HL-60 (cell line): ENCODE measurements at regions not wholly inside any gene's neighbourhood (a gene's known extent, or its start where the extent isn't known, plus 50 kb on each side); places are given as distances from the start of the nearest gene placed in this dataset.

Source experiments
- DNase-seq, 2 experiments: peaks; one replicate each; pipeline ENCODE4 v3.0.0-alpha.2; 2010 to 2020; ENCODE audit warnings: low read depth in 1 of 2, low spot score in 1 of 2
- H3K27ac ChIP-seq: fragments of 250-450 bp; sonication (Bioruptor Pico); replicated peaks from 2 replicates; pipeline ENCODE4 v1.5.1; 2020; ENCODE audit warnings: mild to moderate bottlenecking, moderate library complexity
- H3K27me3 ChIP-seq: fragments of 250-450 bp; sonication (Bioruptor Pico); 2 replicates; pipeline ENCODE4 v1.5.1; 2021; ENCODE audit warnings: mild to moderate bottlenecking, moderate library complexity; ENCODE audit not compliant: insufficient read depth, poor library complexity, severe bottlenecking
- H3K4me3 ChIP-seq: replicated peaks from 2 replicates; pipeline ENCODE4 v1.5.1; 2011; ENCODE audit warnings: mild to moderate bottlenecking, control low read depth, low read length; ENCODE audit not compliant: insufficient read depth
- GABPA ChIP-seq: IDR thresholded peaks from 2 replicates; pipeline ENCODE4 v1.6.1; 2012; ENCODE audit warnings: low read depth
- POLR2AphosphoS5 ChIP-seq: IDR thresholded peaks from 2 replicates; pipeline ENCODE4 v1.6.1; 2012; ENCODE audit warnings: low read depth
- REST ChIP-seq: IDR thresholded peaks from 2 replicates; pipeline ENCODE4 v1.6.1; 2012; ENCODE audit warnings: low read depth; ENCODE audit not compliant: insufficient replicate concordance
- SPI1 ChIP-seq: IDR thresholded peaks from 2 replicates; pipeline ENCODE4 v1.6.1; 2012; ENCODE audit warnings: low read depth, mild to moderate bottlenecking, borderline replicate concordance
- TF ChIP-seq, protein P1 (sequence below): IDR thresholded peaks from one replicate; pipeline ENCODE4 v1.5.1; 2011; ENCODE audit warnings: low read length, control low read depth, inconsistent platforms; ENCODE audit not compliant: insufficient read depth

DNA sequence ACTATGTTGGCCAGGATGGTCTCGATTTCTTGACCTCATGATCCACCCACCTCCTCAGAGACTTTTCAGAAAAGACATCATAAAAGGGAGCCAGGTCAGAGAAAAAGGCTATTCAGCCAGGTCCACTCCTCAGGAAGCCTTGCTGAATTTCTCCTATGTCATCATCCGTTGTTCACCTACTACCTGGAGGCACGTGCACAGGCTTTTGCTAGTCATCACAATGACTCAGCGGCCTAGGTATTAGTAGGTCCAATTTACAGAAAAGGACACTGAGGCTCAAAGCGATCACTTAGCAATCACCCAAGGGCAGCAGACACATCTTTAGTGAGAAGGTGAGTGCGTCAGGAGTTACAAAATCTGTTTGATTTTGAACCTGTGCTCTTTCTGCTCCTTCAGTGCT is 72.3 kb upstream of the RAD23B start:
- H3K27me3 ChIP-seq = no peaks in the 10 kb centered on the region
- no peak overlapping the region for H3K27ac ChIP-seq
- DNase-seq = no peak
- TF ChIP-seq REST (no peak), SPI1 (no peak), POLR2AphosphoS5 (no peak), GABPA (no peak)
- TF ChIP-seq, protein P1, sequence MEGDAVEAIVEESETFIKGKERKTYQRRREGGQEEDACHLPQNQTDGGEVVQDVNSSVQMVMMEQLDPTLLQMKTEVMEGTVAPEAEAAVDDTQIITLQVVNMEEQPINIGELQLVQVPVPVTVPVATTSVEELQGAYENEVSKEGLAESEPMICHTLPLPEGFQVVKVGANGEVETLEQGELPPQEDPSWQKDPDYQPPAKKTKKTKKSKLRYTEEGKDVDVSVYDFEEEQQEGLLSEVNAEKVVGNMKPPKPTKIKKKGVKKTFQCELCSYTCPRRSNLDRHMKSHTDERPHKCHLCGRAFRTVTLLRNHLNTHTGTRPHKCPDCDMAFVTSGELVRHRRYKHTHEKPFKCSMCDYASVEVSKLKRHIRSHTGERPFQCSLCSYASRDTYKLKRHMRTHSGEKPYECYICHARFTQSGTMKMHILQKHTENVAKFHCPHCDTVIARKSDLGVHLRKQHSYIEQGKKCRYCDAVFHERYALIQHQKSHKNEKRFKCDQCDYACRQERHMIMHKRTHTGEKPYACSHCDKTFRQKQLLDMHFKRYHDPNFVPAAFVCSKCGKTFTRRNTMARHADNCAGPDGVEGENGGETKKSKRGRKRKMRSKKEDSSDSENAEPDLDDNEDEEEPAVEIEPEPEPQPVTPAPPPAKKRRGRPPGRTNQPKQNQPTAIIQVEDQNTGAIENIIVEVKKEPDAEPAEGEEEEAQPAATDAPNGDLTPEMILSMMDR = no peak
- no peak overlapping the region for H3K4me3 ChIP-seq

DNA sequence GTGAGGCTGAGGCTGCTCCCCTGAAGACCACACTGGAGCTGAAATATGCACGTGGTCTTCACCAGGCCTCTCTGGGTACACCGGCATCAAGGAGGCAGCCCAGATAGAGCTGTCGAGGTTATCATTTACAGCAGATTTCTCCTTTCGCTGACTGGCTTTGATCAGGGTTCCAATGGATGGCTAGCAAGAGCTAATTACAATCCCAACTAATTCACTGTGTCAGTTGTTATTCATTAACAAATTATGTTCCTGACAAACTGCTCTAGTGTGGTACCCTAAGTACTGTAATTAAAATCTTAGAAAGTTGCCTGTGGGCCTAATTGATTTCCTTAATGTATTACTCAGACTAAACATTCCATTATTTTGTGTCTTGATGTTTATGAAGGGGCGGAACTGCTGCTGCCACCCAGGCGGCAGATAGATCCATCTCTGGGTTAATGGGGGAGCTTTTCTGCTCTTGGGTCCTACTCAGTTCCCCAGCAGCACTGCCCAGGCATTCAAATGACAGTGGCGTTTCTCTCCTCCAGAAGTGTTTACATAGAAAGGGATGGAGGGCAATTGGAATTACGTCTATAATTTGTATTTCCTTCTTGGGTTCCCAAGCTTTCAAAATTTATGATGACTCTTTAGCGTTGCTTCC is 71.7 kb upstream of the RAD23B start:
- Histone ChIP-seq H3K27ac (no peak overlapping the region), H3K4me3 (no peak overlapping the region), H3K27me3 (no peaks in the 10 kb centered on the region)
- DNase-seq = no peak
- TF ChIP-seq POLR2AphosphoS5 = no peak
- TF ChIP-seq, protein P1 = no peak
- no peak for TF ChIP-seq SPI1
- no peak for TF ChIP-seq GABPA
- TF ChIP-seq REST = no peak

DNA sequence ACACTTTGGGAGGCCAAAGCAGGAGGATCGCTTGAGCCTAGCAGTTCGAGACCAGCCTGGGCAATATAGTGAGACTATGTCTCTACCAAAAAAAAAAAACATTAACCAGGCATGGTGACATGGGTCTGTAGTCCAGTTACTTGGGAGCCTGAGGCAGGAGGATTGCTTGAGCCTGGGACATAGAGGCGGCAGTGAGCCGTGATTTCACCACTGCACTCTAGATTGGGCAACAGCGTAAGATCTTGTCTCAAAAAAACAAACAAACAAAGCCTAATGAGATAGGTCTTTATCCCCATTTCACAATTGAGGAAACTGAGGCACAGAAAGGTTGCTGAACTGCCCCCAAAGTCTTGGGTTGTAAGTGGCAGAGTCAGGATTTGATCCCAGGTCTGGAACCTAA is 70.5 kb upstream of the RAD23B start:
- H3K27ac ChIP-seq = no peak overlapping the region
- no peak for DNase-seq
- TF ChIP-seq GABPA (no peak), SPI1 (no peak)
- TF ChIP-seq, protein P1 = no peak
- H3K27me3 ChIP-seq = no peaks in the 10 kb centered on the region
- H3K4me3 ChIP-seq = no peak overlapping the region

GRCh38 chr9:107213080-107213479 is 70.0 kb upstream of the RAD23B start:
- DNase-seq = no peak
- Histone ChIP-seq H3K27me3 (no peaks in the 10 kb centered on the region), H3K27ac (no peak overlapping the region), H3K4me3 (no peak overlapping the region)
- TF ChIP-seq, protein P1 = no peak
- TF ChIP-seq POLR2AphosphoS5 (no peak), GABPA (no peak), SPI1 (no peak), REST (no peak)
